ENCODE measurements at regions not wholly inside any gene's neighbourhood (a gene's known extent, or its start where the extent isn't known, plus 50 kb on each side); places are given as distances from the start of the nearest gene placed in this dataset.

DNA sequence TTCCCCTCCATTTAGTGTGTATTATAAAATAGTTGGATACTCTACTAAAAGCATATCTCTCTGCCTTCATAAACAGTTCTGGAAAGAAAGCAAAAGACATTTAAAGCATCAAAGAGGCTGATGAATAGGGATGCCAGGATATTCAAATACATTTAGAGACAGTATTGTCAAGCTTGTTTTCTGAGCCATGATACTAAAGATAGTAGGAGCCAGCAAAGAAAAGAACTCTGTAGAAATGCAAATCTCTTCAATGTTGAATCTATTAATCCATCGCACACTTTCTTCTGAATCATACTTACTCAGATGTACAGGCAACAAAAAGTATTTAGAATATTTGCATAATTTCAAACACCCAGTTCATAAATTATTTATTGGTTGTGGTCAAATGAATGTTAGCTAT is 207.1 kb upstream of the MEF2C start:
- DNase-seq (ENCODE audit: low read depth, low spot score): no peak

GRCh38 chr5:89087551-89088318 is 204.8 kb upstream of the MEF2C start:
- no peak for DNase-seq (ENCODE audit: low read depth, low spot score)

GRCh38 chr5:89087128-89087527 is 204.1 kb upstream of the MEF2C start:
- no peak for DNase-seq (ENCODE audit: low read depth, low spot score)

GRCh38 chr5:89086390-89087086 is 203.6 kb upstream of the MEF2C start:
- no peak for DNase-seq (ENCODE audit: low read depth, low spot score)

DNA sequence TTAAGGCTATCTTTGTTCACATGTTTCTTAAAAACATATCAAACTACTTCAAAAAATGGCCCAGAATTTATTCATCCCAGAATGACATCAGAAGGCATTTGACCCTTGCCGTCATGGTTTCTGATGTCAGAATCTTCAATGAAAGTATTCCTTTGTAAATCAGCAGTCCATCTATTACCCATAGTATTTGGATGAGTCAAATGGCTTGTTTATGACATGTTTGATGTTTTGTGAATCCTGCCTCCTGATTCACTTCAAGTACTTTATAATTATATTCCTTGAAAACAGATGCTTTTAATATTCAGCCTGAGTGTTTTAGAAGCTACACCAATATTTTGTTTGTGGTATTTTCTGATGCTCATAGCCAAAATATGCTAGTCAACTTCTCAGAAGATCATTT is 200.8 kb upstream of the MEF2C start:
- no peak for DNase-seq (ENCODE audit: low read depth, low spot score)

GRCh38 chr5:89081360-89081759 is 198.4 kb upstream of the MEF2C start:
- no peak for DNase-seq (ENCODE audit: low read depth, low spot score)

DNA sequence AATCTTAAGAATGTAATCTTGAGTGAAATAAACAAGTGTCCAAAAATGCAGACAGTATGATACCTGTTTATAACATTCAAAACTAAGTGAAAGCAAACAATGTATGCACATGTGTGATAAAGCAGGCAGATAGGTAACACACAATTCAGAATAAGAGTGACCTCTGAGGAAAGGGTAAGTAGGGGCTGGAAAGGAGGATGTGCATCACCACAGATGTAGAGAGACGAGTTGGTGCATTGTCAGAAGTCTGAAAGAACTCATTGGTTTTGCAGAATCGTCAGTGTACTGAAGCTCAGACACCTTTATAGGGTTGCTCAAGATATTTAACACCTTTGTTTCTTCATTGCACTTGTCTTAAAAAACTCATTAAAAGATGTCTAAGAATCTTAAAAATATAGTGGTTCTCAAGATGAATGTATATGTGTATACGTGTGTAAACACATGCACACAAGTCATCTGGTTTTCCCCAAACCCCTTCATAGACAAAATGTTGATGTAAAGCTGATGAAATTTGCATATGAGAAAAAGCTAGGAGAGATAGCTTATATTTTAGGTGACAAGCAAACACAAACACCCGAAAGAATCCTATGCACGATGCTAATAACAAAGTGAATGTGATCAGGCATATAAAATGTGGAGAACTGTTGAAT is 197.6 kb upstream of the MEF2C start:
- DNase-seq (ENCODE audit: low read depth, low spot score): no peak

- no peak for DNase-seq (ENCODE audit: low read depth, low spot score)
Observed at GRCh38 chr5:89072842-89073672, 190.1 kb upstream of the MEF2C start.

DNA sequence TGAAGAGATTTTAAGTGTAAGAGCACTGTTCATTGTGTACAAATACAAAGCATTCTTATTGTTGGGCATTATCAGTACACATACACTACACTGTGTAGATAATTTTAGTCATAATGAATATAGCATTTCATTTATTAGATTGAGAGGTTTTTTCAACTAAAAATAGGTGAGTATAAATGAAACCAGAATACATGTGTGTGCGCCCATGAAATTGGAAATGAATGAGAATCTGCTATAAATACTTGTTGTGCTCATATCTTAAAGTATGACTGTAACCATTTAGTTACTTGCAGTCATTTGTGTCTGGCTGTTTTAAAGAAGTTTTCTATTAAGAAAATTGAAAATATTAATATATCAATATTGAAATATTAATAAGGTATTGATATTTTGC is 189.0 kb upstream of the MEF2C start:
- no peak for DNase-seq (ENCODE audit: low read depth, low spot score)

DNA sequence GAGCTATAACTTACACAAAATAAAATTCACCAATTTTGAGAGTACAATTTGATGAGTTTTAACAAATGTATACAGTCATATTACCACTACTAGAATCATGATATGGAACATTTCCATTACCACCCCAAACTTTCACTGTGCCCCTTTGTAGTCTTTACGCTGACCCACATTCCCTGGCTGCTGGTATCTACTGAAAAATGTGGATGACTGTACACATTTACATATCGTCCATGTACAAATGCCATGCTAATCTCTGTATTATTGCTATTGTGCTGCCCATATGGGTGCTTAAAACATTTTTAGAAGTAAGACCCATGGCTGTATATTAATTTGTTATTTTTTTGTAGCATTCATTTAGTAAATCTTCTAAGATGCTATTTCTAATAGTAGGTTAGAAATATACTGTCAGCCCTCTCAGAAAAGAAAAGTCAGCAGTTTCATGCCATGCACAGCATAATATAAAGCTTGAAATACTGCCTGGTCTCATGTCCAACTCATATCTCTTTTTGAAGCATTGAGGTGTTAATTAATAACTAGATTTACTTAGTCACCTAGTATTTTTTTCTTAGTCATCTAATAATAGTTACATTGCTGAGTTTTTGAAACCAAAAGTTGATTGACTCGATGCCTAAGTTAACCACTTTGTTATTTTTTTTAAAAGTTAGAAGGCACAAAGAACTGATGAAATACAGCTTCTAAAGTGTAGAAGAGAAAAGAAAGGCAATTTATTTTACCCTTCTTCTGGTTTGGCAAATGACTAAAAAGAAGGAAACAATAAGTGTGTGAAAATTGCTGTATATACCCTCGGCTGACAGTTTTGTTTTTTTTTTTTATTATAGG is 188.3 kb upstream of the MEF2C start:
- no peak for DNase-seq (ENCODE audit: low read depth, low spot score)

DNA sequence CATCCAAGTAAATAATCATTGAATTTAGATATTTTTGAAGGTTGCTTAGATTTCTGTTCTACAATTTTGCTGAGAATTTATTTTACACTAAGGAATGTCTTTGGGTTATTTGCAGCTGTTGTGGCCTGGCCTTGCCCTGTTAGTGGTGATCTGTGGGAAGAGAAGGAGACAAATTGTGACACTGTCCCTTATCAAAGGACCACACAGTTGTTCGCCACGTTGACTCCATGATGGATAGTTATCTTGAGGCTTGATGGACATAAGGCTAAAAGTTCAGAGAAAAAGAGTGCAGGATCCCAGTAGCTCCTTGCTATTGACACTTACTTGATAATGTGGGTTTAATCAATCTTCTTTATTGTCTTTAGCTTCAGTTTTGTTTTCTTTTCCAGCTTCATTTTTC is 186.6 kb upstream of the MEF2C start:
- no peak for DNase-seq (ENCODE audit: low read depth, low spot score)

DNA sequence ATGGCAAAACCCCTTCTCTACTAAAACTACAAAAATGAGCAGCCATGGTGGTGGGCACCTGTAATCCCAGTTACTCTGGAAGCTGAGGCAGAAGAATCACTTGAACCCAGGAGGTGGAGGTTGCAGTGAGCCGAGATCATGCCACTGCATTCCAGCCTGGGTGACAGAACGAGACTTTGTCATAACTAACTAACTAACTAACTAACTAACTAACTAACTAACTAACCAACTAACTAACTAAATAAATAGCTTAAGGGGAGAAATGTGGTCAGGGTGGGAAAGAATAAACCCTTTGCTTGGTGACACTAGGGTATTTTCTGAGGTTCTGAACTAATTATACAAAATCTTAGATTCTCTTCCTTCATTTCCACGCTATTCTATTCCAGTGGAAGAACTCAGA is 184.4 kb upstream of the MEF2C start:
- DNase-seq (ENCODE audit: low read depth, low spot score): no peak

- DNase-seq (ENCODE audit: low read depth, low spot score): no peak
Observed at GRCh38 chr5:89065919-89066318, 182.9 kb upstream of the MEF2C start.

- DNase-seq (ENCODE audit: low read depth, low spot score): no peak
Observed at GRCh38 chr5:89064736-89065135, 181.8 kb upstream of the MEF2C start.

DNA sequence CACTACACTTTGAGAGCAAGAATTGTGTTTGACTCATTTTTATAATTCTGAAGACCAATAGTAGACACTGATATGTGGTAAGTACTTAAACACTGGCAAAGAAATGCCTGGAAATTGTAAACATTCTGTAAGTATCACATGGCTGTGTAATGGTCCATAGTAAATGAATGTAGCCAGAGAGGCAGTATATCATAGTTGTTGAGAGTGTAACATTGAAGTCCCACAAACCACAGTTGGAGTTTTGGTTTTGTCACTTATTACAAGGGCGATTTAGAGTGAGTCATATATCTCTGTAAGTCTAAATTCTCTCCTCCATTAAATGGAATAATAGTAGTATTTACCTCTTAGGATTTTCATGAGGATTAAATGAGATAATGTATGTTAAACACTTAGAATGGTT is 181.1 kb upstream of the MEF2C start:
- DNase-seq (ENCODE audit: low read depth, low spot score): no peak

DNA sequence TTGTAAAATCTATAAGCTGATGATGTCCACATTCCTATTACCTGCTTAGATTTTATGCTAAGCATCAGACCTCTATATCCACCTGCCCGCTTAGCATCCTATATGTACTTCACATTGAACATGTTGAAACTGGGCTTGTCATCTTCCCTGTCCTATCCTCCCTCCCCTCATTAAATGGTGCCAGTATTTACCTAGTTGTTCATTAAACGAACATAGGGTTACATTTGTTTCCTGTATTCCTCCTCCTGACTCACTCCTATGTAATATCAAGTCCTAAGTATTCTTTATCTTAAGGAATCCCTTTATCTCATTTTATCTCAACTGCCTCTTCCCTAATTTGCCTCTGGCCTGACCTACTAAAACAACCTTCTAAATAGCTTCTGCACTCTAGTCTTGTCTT is 177.8 kb upstream of the MEF2C start:
- no peak for DNase-seq (ENCODE audit: low read depth, low spot score)

DNA sequence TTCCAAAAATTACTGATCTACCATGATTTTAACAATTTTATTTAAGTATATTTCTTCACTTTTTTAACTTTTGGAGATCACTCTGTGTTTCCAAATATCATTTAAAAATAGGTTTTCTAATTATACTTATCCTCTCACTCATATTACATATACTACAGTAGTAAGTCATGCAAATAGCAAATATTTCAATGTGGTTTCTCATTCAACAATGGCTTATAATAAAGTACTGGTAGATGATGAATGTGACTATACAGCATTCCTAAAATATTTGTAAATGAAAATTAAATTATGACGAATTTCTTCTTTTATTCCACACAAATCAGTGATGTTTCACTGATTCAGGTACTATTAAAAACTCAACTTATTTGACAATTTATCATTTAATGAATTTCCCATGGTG is 176.3 kb upstream of the MEF2C start:
- DNase-seq (ENCODE audit: low read depth, low spot score): no peak

DNA sequence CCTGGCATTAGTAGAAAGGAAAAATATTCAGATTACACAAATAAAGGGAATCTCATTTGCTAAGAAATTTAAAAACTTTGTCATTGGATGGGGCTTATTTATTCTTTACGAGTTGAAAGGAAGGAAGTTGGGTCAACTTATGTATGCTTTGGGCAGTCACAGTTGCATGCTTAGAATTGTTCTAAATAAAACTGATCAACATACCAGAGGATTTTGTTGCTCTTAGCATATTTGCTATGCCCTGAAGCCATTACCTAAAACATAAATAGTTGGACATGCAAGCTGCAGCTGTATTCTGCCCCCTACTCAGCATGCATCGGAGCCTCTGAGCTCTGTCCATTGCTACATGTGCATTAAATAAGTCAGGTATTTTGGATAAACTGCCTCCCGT is 172.7 kb upstream of the MEF2C start:
- DNase-seq (ENCODE audit: low read depth, low spot score): no peak

- DNase-seq (ENCODE audit: low read depth, low spot score): no peak
Observed at GRCh38 chr5:89055015-89055694, 172.2 kb upstream of the MEF2C start.

- DNase-seq (ENCODE audit: low read depth, low spot score): no peak
Observed at GRCh38 chr5:89053547-89053946, 170.6 kb upstream of the MEF2C start.

All from pulmonary artery endothelial cell (primary cell).